EH (cell line): ENCODE measurements at regions not wholly inside any gene's neighbourhood (a gene's known extent, or its start where the extent isn't known, plus 50 kb on each side); places are given as distances from the start of the nearest gene placed in this dataset.

Experiments
- DNase-seq: peaks from one replicate; pipeline ENCODE4 v3.0.0-alpha.2; 2015; ENCODE audit warnings: low read depth

GRCh38 chr1:244347942-244348341 lies 103.8 kb downstream of the ADSS2 start:
- peak; percentile 76 for DNase-seq

GRCh38 chr1:244349103-244349531 lies 102.6 kb downstream of the ADSS2 start:
- peak; percentile 92 for DNase-seq

GRCh38 chr1:244349581-244350001 lies 102.1 kb downstream of the ADSS2 start:
- DNase-seq, result peak; percentile 78

GRCh38 chr1:244350027-244350426 lies 101.7 kb downstream of the ADSS2 start:
- no peak for DNase-seq

DNA sequence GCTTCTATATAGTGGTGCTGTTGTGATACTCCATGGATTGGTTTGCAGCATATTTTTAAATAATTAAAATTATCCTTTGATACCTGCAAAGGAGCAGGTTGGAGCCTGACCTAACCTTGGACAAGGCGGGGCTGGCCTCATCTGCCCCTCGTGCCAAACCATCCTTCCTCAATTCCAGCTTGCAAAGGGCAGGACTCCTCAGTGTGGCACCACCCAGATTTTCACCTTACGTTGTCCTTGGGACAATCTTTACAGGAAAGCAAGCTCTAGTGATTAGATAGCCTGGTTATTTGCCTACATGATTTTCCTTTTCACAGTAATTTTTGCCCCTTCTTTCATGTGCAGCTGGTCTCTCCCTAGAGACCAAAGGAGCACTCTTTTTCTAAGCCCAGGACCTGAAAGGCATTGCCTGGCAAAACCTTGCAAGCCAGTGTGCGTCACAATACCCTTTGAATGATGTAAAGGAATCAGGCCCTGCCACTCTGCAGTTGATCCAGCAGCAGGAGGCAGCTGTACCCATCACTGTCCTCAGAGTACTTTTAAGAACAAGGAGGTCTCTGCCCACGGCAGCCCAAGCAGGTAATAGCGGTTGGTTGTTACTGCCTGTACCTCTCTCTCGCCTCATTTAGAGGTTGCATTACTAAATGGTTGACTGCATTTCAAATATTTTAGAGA lies 99.4 kb downstream of the ADSS2 start:
- DNase-seq, result no peak

GRCh38 chr1:244353551-244354091 lies 98.1 kb downstream of the ADSS2 start:
- peak; percentile 96 for DNase-seq

- DNase-seq, result peak; percentile 52
Measured at GRCh38 chr1:244354810-244355278, 96.9 kb downstream of the ADSS2 start.

DNA sequence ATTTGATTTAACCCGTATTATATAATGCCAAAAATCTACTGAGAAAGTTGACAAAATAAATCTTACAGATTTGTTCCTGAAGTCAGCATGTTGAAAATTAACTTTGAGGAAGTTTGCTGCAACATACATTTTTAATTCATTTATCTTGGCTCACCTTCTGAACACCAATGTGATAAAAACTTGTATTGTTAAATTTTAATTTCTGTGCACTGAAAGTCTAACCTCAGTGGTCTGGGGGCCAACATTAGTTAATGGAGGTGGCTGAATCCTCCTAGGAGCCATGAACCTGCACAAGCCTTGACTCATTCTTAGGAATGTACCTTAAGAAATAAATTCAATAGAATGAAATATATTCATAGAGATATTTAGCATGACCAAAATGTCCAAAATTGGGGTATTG lies 95.3 kb downstream of the ADSS2 start:
- no peak for DNase-seq
